Colon (tissue), 2 donors: ENCODE measurements at regions not wholly inside any gene's neighbourhood (a gene's known extent, or its start where the extent isn't known, plus 50 kb on each side); places are given as distances from the start of the nearest gene placed in this dataset.

Experiments
- FAIRE-seq: peaks from 2 replicates; lab custom pipeline; 2012; peaks lifted over from hg19 to GRCh38; lab: Jason Lieb, UNC
- donor health status: control.
- donor health status: control.

- no peak for FAIRE-seq
Observed at GRCh38 chr3:46090161-46090591, 62.9 kb upstream of the XCR1 start.

GRCh38 chr3:46089237-46090011 lies 62.1 kb upstream of the XCR1 start:
- no peak for FAIRE-seq

DNA sequence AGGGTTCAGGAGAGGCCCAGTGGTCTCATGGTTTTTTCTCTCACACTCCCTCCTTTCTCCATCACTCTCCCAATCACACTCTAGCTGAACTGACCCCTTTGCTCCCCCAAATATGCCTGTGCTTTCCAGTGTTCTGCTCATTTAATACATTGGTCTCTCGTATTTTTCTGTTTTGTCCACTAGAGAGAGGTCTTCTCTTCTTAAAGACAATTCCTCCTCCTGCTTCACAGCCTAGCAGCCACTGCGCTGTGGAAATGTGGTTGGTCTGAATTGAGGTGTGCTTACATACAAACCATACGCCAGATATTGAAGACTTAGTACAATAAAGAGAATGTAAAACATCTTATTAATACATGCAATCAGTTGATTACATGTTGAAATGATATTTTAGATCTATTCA lies 60.6 kb upstream of the XCR1 start:
- no peak for FAIRE-seq

GRCh38 chr3:46086986-46087385 lies 59.7 kb upstream of the XCR1 start:
- FAIRE-seq, result no peak

GRCh38 chr3:46086083-46086437 lies 58.8 kb upstream of the XCR1 start:
- FAIRE-seq, result no peak

DNA sequence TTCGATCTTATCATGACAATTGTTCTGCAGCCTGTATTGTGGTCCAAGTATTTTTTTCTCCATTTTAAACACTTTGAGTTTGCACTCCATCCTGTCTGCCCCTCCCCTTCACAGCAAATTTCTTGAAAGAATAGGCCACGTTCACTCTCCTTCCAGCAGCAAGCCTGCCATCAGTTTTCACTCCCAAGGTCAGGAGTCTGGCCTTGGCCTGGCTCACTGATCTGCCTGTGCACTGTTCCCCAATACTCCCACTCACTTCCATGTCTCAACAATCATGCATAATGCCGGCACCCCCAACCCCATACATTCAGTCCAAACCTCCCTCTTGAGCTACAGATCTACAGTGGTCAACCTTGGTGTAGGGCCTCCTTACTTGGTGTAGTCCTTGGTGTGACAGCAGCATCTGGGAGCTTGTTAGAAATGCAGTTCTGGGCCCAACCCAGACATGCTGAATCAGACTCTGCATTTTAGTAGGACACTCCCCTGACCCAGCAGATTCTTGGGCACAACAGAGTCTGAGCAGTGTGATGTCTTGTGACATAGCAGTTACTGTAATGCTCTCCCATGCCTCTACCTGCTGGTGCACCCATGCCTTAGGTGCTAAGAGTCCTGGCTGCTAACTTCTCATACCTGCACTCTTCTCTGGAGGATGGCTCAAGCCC lies 58.3 kb upstream of the XCR1 start:
- FAIRE-seq, result no peak

DNA sequence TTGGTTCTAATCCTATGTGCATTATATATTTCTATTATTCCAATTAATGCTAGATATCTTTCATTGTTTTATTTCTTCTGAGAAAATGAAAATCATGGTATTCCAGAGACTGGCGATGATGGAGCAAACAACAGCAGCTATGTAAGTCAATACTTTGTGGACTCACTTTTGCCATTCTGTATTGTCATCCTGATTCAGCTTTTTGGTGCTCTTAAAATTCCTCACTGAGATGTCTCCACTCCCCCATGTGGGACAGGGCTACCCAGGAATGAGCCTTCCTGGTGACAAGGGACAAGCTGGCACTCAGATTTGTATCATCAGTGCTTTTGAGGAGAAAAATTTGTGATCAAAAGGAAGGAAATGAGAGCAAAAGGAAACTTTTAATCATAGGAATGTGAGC lies 56.7 kb upstream of the XCR1 start:
- no peak for FAIRE-seq

DNA sequence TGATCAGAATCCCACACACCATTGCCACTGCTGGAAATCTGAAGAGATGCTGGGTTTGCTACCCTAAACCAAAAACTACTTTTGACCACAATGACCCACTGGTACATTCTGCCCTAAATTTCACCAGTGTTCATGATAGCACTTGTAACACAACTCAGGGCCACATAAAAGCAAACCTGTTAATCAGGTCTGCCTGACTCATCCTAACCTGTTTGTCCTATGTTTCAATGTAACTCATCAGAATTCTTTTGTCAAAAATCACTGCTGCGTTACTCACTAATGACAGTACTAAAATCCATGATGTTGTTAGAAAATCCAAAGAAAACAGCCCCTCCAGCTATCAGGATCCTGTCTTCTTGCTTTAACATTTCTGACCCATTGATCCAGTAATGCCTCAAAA lies 55.6 kb upstream of the XCR1 start:
- no peak for FAIRE-seq

DNA sequence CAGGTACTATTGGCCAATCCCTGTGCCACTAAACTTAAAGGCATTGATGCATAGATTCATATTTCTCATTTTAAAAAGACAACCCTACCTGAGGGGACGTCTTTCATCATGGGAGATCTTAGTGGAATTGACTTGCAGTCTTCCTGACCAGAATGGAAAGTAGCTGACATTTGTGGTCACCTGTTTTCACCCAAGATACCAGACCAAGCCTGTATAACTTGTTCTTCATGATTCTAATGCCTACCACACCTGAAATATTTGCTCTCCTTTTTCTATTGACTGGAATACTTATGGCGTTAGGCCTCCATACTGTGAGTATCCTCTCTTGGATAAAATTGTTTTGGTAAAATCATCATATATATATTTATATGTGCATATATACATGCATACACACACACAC lies 54.7 kb upstream of the XCR1 start:
- no peak for FAIRE-seq

GRCh38 chr3:46080969-46081345 lies 53.7 kb upstream of the XCR1 start:
- no peak for FAIRE-seq

GRCh38 chr3:46080124-46080968 lies 53.1 kb upstream of the XCR1 start:
- FAIRE-seq, result no peak

DNA sequence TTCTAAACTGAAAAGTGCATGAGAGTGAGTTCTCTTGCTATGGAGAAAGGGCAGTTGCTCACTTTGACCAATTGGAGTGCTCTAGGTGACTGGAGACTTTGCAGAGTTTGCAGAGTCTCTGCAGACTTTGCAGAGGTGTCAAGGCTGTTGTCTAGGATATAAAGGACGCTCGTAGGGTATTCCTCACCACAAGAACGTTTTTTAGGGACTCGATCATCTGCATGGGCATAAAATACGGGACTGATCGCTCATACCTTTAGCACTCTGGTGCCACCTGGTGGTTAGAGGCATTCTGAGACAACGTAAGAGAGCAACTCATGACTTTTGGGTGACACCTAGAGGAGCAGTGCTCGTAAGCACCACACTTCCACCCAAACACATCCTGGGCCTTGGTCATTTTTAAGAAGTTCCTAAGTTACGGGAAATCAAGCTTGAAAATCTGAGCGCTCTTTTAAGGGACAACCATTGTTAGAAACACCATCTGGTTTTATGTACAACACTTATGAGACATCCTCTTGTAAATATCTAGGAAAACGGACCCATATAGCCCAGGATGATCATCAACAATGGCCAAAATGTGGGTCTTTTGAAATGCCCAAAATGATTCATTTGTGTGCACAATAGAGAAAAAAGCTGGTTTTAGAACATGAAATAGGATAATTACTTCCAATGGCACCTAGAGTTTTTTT lies 51.6 kb upstream of the XCR1 start:
- FAIRE-seq, result peak; percentile 10
